HEK293 (cell line): ENCODE measurements at regions not wholly inside any gene's neighbourhood (a gene's known extent, or its start where the extent isn't known, plus 50 kb on each side); places are given as distances from the start of the nearest gene placed in this dataset.

Experiments used
- CTCF ChIA-PET: fragments of 350-600 bp; formaldehyde crosslinking; extraction: SDS; loops from one replicate; lab custom pipeline; 2021; ENCODE audit warnings: antibody characterized with exemption; lab: Yijun Ruan, JAX
- POLR2A ChIA-PET: fragments of 300-600 bp; formaldehyde crosslinking; extraction: SDS; loops from one replicate; lab custom pipeline; 2020; ENCODE audit warnings: antibody characterized with exemption, inconsistent platforms; lab: Yijun Ruan, JAX
- H3K27ac ChIP-seq: fragments of 200-500 bp; sonication (Bioruptor generic); 2 replicates; pipeline ENCODE4 v1.5.1; 2014; ENCODE audit warnings: low read depth, low read length, control low read depth, inconsistent platforms; ENCODE audit errors: extremely low read depth
- H3K36me3 ChIP-seq, 2 experiments: fragments of 200-500 bp in 1 of 2; sonication (Bioruptor generic) in 1 of 2; 1 replicate in 1 of 2; 2 replicates in 1 of 2; pipeline ENCODE4 v1.5.1; 2014 to 2017; ENCODE audit warnings: inconsistent platforms in 2 of 2, low read length in 2 of 2; ENCODE audit not compliant: control insufficient read depth in 2 of 2, insufficient read depth in 1 of 2
- H3K4me1 ChIP-seq: fragments of 200-500 bp; sonication (Bioruptor generic); 2 replicates; pipeline ENCODE4 v1.5.1; 2014; ENCODE audit warnings: mild to moderate bottlenecking, low read length, inconsistent platforms; ENCODE audit not compliant: control insufficient read depth, insufficient read depth
- H3K4me3 ChIP-seq: 2 replicates; pipeline ENCODE4 v1.5.1; 2011; ENCODE audit warnings: low read depth, mild to moderate bottlenecking, control low read depth, low read length, moderate library complexity
- H3K9me3 ChIP-seq: fragments of 200-500 bp; sonication (Bioruptor generic); 2 replicates; pipeline ENCODE4 v1.5.1; 2014; ENCODE audit warnings: low read depth, low read length, inconsistent platforms; ENCODE audit not compliant: control insufficient read depth, insufficient read depth
- BCL11A ChIP-seq: fragments of 450-650 bp; formaldehyde crosslinking; IDR thresholded peaks from 2 replicates; pipeline ENCODE4 v1.5.1; 2016; ENCODE audit warnings: low read depth, missing biosample characterization, missing genetic modification characterization
- EGR2 ChIP-seq: fragments of 450-650 bp; formaldehyde crosslinking; IDR thresholded peaks from 2 replicates; pipeline ENCODE4 v1.5.1; 2016; ENCODE audit warnings: low read depth, missing biosample characterization, missing genetic modification characterization
- GLI2 ChIP-seq: fragments of 450-650 bp; formaldehyde crosslinking; IDR thresholded peaks from 2 replicates; pipeline ENCODE4; 2017; ENCODE audit warnings: missing biosample characterization, missing genetic modification characterization, low read depth, borderline replicate concordance
- HOXC10 ChIP-seq: sonication (generic); formaldehyde crosslinking; IDR thresholded peaks from 2 replicates; pipeline ENCODE4 v1.8.1; 2023; ENCODE audit warnings: mild to moderate bottlenecking, missing genetic modification reagents
- KLF1 ChIP-seq: fragments of 450-650 bp; formaldehyde crosslinking; IDR thresholded peaks from 2 replicates; pipeline ENCODE4 v1.5.1; 2016; ENCODE audit warnings: missing biosample characterization, missing genetic modification characterization
- REST ChIP-seq: fragments of 450-650 bp; formaldehyde crosslinking; IDR thresholded peaks from 2 replicates; pipeline ENCODE4 v1.5.1; 2016; ENCODE audit warnings: missing biosample characterization, missing genetic modification characterization
- SP2 ChIP-seq: fragments of 450-650 bp; formaldehyde crosslinking; IDR thresholded peaks from 2 replicates; pipeline ENCODE4 v1.5.1; 2016; ENCODE audit warnings: missing biosample characterization, missing genetic modification characterization
- TCF7L2 ChIP-seq: IDR thresholded peaks from 2 replicates; pipeline ENCODE4 v1.6.1; 2011; ENCODE audit warnings: low read depth, mild to moderate bottlenecking, inconsistent platforms, low read length, moderate library complexity, borderline replicate concordance
- ZBTB21 ChIP-seq: fragments of 450-650 bp; formaldehyde crosslinking; IDR thresholded peaks from 2 replicates; pipeline ENCODE4 v1.5.1; 2017; ENCODE audit warnings: missing biosample characterization, missing genetic modification characterization
- ZBTB7A ChIP-seq: fragments of 450-650 bp; formaldehyde crosslinking; IDR thresholded peaks from 2 replicates; pipeline ENCODE4 v1.5.1; 2016; ENCODE audit warnings: low read depth, missing biosample characterization, missing genetic modification characterization
- ZFP41 ChIP-seq: fragments of 450-650 bp; formaldehyde crosslinking; IDR thresholded peaks from 2 replicates; pipeline ENCODE4 v1.5.1; 2016; ENCODE audit warnings: missing biosample characterization, missing genetic modification characterization, borderline replicate concordance
- ZNF138 ChIP-seq: fragments of 450-650 bp; formaldehyde crosslinking; IDR thresholded peaks from 2 replicates; pipeline ENCODE4 v1.5.1; 2016; ENCODE audit warnings: missing biosample characterization, missing genetic modification characterization, borderline replicate concordance
- ZNF23 ChIP-seq: fragments of 450-650 bp; formaldehyde crosslinking; IDR thresholded peaks from 2 replicates; pipeline ENCODE4 v1.5.1; 2016; ENCODE audit warnings: missing biosample characterization, missing genetic modification characterization, borderline replicate concordance
- ZNF292 ChIP-seq: fragments of 450-650 bp; formaldehyde crosslinking; IDR thresholded peaks from 2 replicates; pipeline ENCODE4 v1.5.1; 2016; ENCODE audit warnings: low read depth, missing biosample characterization, missing genetic modification characterization, borderline replicate concordance
- ZNF302 ChIP-seq: fragments of 450-650 bp; formaldehyde crosslinking; IDR thresholded peaks from 2 replicates; pipeline ENCODE4 v1.5.1; 2016; ENCODE audit warnings: missing biosample characterization, missing genetic modification characterization, low read depth
- ZNF426 ChIP-seq: fragments of 450-650 bp; formaldehyde crosslinking; IDR thresholded peaks from 2 replicates; pipeline ENCODE4 v1.5.1; 2017; ENCODE audit warnings: missing biosample characterization, missing genetic modification characterization, mild to moderate bottlenecking, inconsistent platforms, moderate library complexity
- ZNF585B ChIP-seq: fragments of 450-650 bp; formaldehyde crosslinking; IDR thresholded peaks from 2 replicates; pipeline ENCODE4 v1.5.1; 2016; ENCODE audit warnings: missing biosample characterization, missing genetic modification characterization
- ZNF654 ChIP-seq: fragments of 450-650 bp; formaldehyde crosslinking; IDR thresholded peaks from 2 replicates; pipeline ENCODE4 v1.5.1; 2016; ENCODE audit warnings: low read depth, missing biosample characterization, missing genetic modification characterization
- ZNF677 ChIP-seq: fragments of 450-650 bp; IDR thresholded peaks from 2 replicates; pipeline ENCODE4 v1.5.0; 2018; ENCODE audit warnings: missing biosample characterization, mild to moderate bottlenecking, missing genetic modification characterization, moderate library complexity
- ZXDB ChIP-seq: fragments of 450-650 bp; formaldehyde crosslinking; IDR thresholded peaks from 2 replicates; pipeline ENCODE4 v1.5.1; 2016; ENCODE audit warnings: missing biosample characterization, missing genetic modification characterization
- TF ChIP-seq, protein P1 (sequence below): IDR thresholded peaks from 2 replicates; pipeline ENCODE4 v1.6.1; 2011; ENCODE audit warnings: mild to moderate bottlenecking, low read depth, low read length, borderline replicate concordance
- TF ChIP-seq, protein P2 (sequence below): fragments of 450-650 bp; IDR thresholded peaks from 2 replicates; pipeline ENCODE4 v1.5.1; 2018; ENCODE audit warnings: missing biosample characterization, missing genetic modification characterization
- TF ChIP-seq, protein P3 (sequence below): sonication (generic); formaldehyde crosslinking; IDR thresholded peaks from 2 replicates; pipeline ENCODE4 v1.8.1; 2022; ENCODE audit warnings: mild to moderate bottlenecking, moderate library complexity, missing genetic modification reagents
- TF ChIP-seq, protein P4 (sequence below): fragments of 450-650 bp; formaldehyde crosslinking; IDR thresholded peaks from 2 replicates; pipeline ENCODE4 v1.5.1; 2016; ENCODE audit warnings: missing biosample characterization, missing genetic modification characterization

DNA sequence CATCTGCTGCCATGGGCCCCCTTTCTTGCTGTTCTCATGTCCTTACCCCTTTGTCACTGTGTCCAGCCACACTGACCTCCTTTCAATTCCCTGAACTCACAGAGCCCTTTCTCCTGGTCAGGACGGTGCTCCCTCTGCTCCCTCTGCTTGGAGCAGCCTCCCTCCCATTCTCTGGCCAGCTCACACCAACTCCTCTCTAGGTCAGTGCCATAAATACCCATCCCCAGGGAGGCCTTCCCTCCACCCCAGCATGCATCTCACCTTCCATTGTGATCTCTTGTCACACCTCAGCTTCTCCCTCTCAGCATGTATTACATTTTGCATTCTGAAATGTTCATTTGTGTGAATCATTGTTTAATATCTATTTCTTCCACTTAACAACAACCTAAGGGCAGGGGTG is 50.9 kb upstream of the PRNP start (continued):
- no peak for TF ChIP-seq REST (tag by site-specific recombination)
- TF ChIP-seq, protein P1, sequence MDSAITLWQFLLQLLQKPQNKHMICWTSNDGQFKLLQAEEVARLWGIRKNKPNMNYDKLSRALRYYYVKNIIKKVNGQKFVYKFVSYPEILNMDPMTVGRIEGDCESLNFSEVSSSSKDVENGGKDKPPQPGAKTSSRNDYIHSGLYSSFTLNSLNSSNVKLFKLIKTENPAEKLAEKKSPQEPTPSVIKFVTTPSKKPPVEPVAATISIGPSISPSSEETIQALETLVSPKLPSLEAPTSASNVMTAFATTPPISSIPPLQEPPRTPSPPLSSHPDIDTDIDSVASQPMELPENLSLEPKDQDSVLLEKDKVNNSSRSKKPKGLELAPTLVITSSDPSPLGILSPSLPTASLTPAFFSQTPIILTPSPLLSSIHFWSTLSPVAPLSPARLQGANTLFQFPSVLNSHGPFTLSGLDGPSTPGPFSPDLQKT: no peak
- TF ChIP-seq ZFP41: no peak
- TF ChIP-seq ZBTB21 (tag by site-specific recombination): no peak
- TF ChIP-seq, protein P2, sequence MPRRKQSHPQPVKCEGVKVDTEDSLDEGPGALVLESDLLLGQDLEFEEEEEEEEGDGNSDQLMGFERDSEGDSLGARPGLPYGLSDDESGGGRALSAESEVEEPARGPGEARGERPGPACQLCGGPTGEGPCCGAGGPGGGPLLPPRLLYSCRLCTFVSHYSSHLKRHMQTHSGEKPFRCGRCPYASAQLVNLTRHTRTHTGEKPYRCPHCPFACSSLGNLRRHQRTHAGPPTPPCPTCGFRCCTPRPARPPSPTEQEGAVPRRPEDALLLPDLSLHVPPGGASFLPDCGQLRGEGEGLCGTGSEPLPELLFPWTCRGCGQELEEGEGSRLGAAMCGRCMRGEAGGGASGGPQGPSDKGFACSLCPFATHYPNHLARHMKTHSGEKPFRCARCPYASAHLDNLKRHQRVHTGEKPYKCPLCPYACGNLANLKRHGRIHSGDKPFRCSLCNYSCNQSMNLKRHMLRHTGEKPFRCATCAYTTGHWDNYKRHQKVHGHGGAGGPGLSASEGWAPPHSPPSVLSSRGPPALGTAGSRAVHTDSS: no peak
- no peak for TF ChIP-seq ZNF426

GRCh38 chr20:4633780-4634179 is 52.5 kb upstream of the PRNP start:
- no peak overlapping the region for H3K4me3 ChIP-seq
- TF ChIP-seq SP2 (tag by site-specific recombination): no peak
- TF ChIP-seq HOXC10: no peak
- TF ChIP-seq, all 188 proteins: peak for 0
- CTCF ChIA-PET: interaction anchor here (0.6 to 1.3 kb wide), 3 partner anchors 26 to 588 kb away, joined by 3 to 5 read pairs (median 3); no protein-coding TSS in a partner anchor
- POLR2A ChIA-PET: no interaction called here
- H3K4me1 ChIP-seq: no peaks in the 10 kb centered on the region
- no peaks in the 10 kb centered on the region for H3K36me3 ChIP-seq
- H3K9me3 ChIP-seq: no peaks in the 10 kb centered on the region
- H3K27ac ChIP-seq: no peak overlapping the region

DNA sequence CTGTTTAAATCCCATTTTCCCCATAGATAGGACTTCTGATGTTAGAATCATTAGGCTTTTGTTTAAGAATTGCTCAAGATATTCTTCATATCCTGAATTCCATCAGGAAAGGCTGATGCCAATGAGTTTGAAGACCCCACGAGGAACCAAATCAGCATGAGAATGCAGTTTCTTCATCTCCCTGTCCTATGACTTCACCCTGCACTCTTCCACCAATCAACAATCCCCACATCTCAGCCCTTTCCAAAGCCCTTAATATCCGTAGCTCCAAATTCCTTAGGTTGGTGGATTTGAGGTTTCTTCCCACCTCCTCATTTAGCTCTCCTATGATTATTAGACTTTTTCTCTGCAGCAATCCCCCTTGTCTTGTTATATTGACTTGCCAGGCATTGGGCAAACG is 52.9 kb upstream of the PRNP start:
- POLR2A ChIA-PET: no interaction called here
- CTCF ChIA-PET: interaction anchor here (0.8 to 1.3 kb wide), 3 partner anchors 20 to 589 kb away, joined by 3 to 5 read pairs (median 3); no protein-coding TSS in a partner anchor
- H3K4me1 ChIP-seq: no peaks in the 10 kb centered on the region
- H3K4me3 ChIP-seq: no peak overlapping the region
- no peaks in the 10 kb centered on the region for H3K36me3 ChIP-seq
- no peak overlapping the region for H3K27ac ChIP-seq
- H3K9me3 ChIP-seq: no peaks in the 10 kb centered on the region
- no peak for TF ChIP-seq ZNF585B (tag by site-specific recombination)
- TF ChIP-seq, protein P3, sequence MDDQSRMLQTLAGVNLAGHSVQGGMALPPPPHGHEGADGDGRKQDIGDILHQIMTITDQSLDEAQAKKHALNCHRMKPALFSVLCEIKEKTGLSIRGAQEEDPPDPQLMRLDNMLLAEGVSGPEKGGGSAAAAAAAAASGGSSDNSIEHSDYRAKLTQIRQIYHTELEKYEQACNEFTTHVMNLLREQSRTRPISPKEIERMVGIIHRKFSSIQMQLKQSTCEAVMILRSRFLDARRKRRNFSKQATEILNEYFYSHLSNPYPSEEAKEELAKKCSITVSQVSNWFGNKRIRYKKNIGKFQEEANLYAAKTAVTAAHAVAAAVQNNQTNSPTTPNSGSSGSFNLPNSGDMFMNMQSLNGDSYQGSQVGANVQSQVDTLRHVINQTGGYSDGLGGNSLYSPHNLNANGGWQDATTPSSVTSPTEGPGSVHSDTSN (CRISPR knock-in tag): no peak
- TF ChIP-seq GLI2 (tag by site-specific recombination): no peak
- no peak for TF ChIP-seq ZXDB (tag by site-specific recombination)
- no peak for TF ChIP-seq KLF1 (tag by site-specific recombination)
- TF ChIP-seq ZBTB7A (tag by site-specific recombination): no peak
- TF ChIP-seq ZNF292 (tag by site-specific recombination): no peak
- no peak for TF ChIP-seq ZNF654 (tag by site-specific recombination)
- TF ChIP-seq, protein P4, sequence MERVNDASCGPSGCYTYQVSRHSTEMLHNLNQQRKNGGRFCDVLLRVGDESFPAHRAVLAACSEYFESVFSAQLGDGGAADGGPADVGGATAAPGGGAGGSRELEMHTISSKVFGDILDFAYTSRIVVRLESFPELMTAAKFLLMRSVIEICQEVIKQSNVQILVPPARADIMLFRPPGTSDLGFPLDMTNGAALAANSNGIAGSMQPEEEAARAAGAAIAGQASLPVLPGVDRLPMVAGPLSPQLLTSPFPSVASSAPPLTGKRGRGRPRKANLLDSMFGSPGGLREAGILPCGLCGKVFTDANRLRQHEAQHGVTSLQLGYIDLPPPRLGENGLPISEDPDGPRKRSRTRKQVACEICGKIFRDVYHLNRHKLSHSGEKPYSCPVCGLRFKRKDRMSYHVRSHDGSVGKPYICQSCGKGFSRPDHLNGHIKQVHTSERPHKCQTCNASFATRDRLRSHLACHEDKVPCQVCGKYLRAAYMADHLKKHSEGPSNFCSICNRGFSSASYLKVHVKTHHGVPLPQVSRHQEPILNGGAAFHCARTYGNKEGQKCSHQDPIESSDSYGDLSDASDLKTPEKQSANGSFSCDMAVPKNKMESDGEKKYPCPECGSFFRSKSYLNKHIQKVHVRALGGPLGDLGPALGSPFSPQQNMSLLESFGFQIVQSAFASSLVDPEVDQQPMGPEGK (tag by site-specific recombination): no peak
- no peak for TF ChIP-seq EGR2 (tag by site-specific recombination)
- TF ChIP-seq ZNF23 (tag by site-specific recombination): no peak
- TF ChIP-seq ZNF138 (tag by site-specific recombination): no peak
- TF ChIP-seq ZNF302 (tag by site-specific recombination): no peak
- no peak for TF ChIP-seq ZNF426
- TF ChIP-seq TCF7L2: no peak
- TF ChIP-seq BCL11A (tag by site-specific recombination): no peak
- TF ChIP-seq ZNF677 (tag by site-specific recombination): no peak
